ENCODE measurements at regions not wholly inside any gene's neighbourhood (a gene's known extent, or its start where the extent isn't known, plus 50 kb on each side); places are given as distances from the start of the nearest gene placed in this dataset.

GRCh38 chr4:18202486-18202885 lies 180.9 kb upstream of the LCORL start:
- Histone ChIP-seq H3F3A (ENCODE audit: low read depth) (no peaks in the 10 kb centered on the region), H4K20me1 (ENCODE audit: insufficient read depth, low read length, poor library complexity, severe bottlenecking) (no peaks in the 10 kb centered on the region), H3K9ac (ENCODE audit: low read depth, low read length, poor library complexity, severe bottlenecking) (no peak overlapping the region), H3K4me2 (ENCODE audit: low read depth, low read length, poor library complexity, severe bottlenecking) (no peak overlapping the region), H3K27me3 (ENCODE audit: insufficient read depth, low read length, poor library complexity, severe bottlenecking) (no peaks in the 10 kb centered on the region), H3K9me2 (replicated peaks; ENCODE audit: low read depth, low read length) (no peaks in the 10 kb centered on the region), H3K79me2 (ENCODE audit: insufficient read depth, low read length) (no peaks in the 10 kb centered on the region), H3K4me3 (ENCODE audit: low read length, poor library complexity, severe bottlenecking) (no peak overlapping the region), H3K4me1 (ENCODE audit: insufficient read depth, low read length, poor library complexity, severe bottlenecking) (no peaks in the 10 kb centered on the region), H3K36me3 (ENCODE audit: insufficient read depth, low read length) (no peaks in the 10 kb centered on the region), H3K9me3 (ENCODE audit: insufficient read depth, low read depth, low read length) (no peaks in the 10 kb centered on the region), H2AFZ (ENCODE audit: low read length) (no peak overlapping the region)
- TF ChIP-seq CTCF (conservative IDR thresholded peaks at IDR 0.05; ENCODE audit: low read length) (no peak), EZH2phosphoT487 (IDR thresholded peaks at IDR 0.05; ENCODE audit: borderline replicate concordance) (no peak)

GRCh38 chr4:18201885-18202284 lies 180.3 kb upstream of the LCORL start:
- Histone ChIP-seq H3K27me3 (ENCODE audit: insufficient read depth, low read length, poor library complexity, severe bottlenecking) (no peaks in the 10 kb centered on the region), H3K4me1 (ENCODE audit: insufficient read depth, low read length, poor library complexity, severe bottlenecking) (no peaks in the 10 kb centered on the region), H3K4me2 (ENCODE audit: low read depth, low read length, poor library complexity, severe bottlenecking) (no peak overlapping the region), H3K4me3 (ENCODE audit: low read length, poor library complexity, severe bottlenecking) (no peak overlapping the region), H3K9ac (ENCODE audit: low read depth, low read length, poor library complexity, severe bottlenecking) (no peak overlapping the region), H3K79me2 (ENCODE audit: insufficient read depth, low read length) (no peaks in the 10 kb centered on the region), H3K9me2 (replicated peaks; ENCODE audit: low read depth, low read length) (no peaks in the 10 kb centered on the region), H3K36me3 (ENCODE audit: insufficient read depth, low read length) (no peaks in the 10 kb centered on the region), H3F3A (ENCODE audit: low read depth) (no peaks in the 10 kb centered on the region), H3K9me3 (ENCODE audit: insufficient read depth, low read depth, low read length) (no peaks in the 10 kb centered on the region), H2AFZ (ENCODE audit: low read length) (no peak overlapping the region), H4K20me1 (ENCODE audit: insufficient read depth, low read length, poor library complexity, severe bottlenecking) (no peaks in the 10 kb centered on the region)
- TF ChIP-seq EZH2phosphoT487 (IDR thresholded peaks at IDR 0.05; ENCODE audit: borderline replicate concordance) (no peak), CTCF (conservative IDR thresholded peaks at IDR 0.05; ENCODE audit: low read length) (no peak)

GRCh38 chr4:18198653-18199052 lies 177.1 kb upstream of the LCORL start:
- H3K9ac ChIP-seq (ENCODE audit: low read depth, low read length, poor library complexity, severe bottlenecking): no peak overlapping the region
- no peak overlapping the region for H2AFZ ChIP-seq (ENCODE audit: low read length)
- H3K79me2 ChIP-seq (ENCODE audit: insufficient read depth, low read length): no peaks in the 10 kb centered on the region
- H3K9me2 ChIP-seq (replicated peaks; ENCODE audit: low read depth, low read length): no peaks in the 10 kb centered on the region
- TF ChIP-seq EZH2phosphoT487 (IDR thresholded peaks at IDR 0.05; ENCODE audit: borderline replicate concordance): no peak
- no peak for TF ChIP-seq CTCF (conservative IDR thresholded peaks at IDR 0.05; ENCODE audit: low read length)
- no peaks in the 10 kb centered on the region for H3K4me1 ChIP-seq (ENCODE audit: insufficient read depth, low read length, poor library complexity, severe bottlenecking)
- no peaks in the 10 kb centered on the region for H4K20me1 ChIP-seq (ENCODE audit: insufficient read depth, low read length, poor library complexity, severe bottlenecking)
- H3K4me2 ChIP-seq (ENCODE audit: low read depth, low read length, poor library complexity, severe bottlenecking): no peak overlapping the region
- no peaks in the 10 kb centered on the region for H3K9me3 ChIP-seq (ENCODE audit: insufficient read depth, low read depth, low read length)
- no peaks in the 10 kb centered on the region for H3K36me3 ChIP-seq (ENCODE audit: insufficient read depth, low read length)
- no peaks in the 10 kb centered on the region for H3F3A ChIP-seq (ENCODE audit: low read depth)
- H3K27me3 ChIP-seq (ENCODE audit: insufficient read depth, low read length, poor library complexity, severe bottlenecking): no peaks in the 10 kb centered on the region
- H3K4me3 ChIP-seq (ENCODE audit: low read length, poor library complexity, severe bottlenecking): no peak overlapping the region

Data from Loucy (cell line).